Liver (tissue), 8 donors: ENCODE measurements at regions not wholly inside any gene's neighbourhood (a gene's known extent, or its start where the extent isn't known, plus 50 kb on each side); places are given as distances from the start of the nearest gene placed in this dataset.

Source experiments
- DNase-seq: peaks from one replicate; pipeline ENCODE4 v3.0.0-alpha.2; 2017; ENCODE audit warnings: low spot score
- H3K27ac ChIP-seq, 2 donors: one replicate each; pipeline ENCODE4 v1.7.0; 2013; ENCODE audit warnings: inconsistent platforms in 2 of 2, low read length in 2 of 2, control low read depth in 1 of 2, low read depth in 1 of 2, mild to moderate bottlenecking in 1 of 2
- H3K27me3 ChIP-seq, 4 donors: one replicate each; pipeline versions ENCODE4 v1.6.1 to v1.7.0; 2013; ENCODE audit warnings: low read length in 3 of 4, inconsistent platforms in 1 of 4, mild to moderate bottlenecking in 1 of 4, moderate library complexity in 1 of 4; ENCODE audit not compliant: control insufficient read depth in 4 of 4, insufficient read depth in 4 of 4
- H3K36me3 ChIP-seq, 4 donors: one replicate each; pipeline versions ENCODE4 v1.6.1 to v1.7.0; 2013; ENCODE audit warnings: low read length in 3 of 4, mild to moderate bottlenecking in 3 of 4, low read depth in 1 of 4, moderate library complexity in 1 of 4; ENCODE audit not compliant: control insufficient read depth in 4 of 4, insufficient read depth in 3 of 4
- H3K4me1 ChIP-seq, 4 donors: one replicate each; pipeline versions ENCODE4 v1.6.1 to v1.7.0; 2013; ENCODE audit warnings: low read length in 3 of 4, mild to moderate bottlenecking in 3 of 4, moderate library complexity in 1 of 4; ENCODE audit not compliant: control insufficient read depth in 4 of 4, insufficient read depth in 4 of 4
- H3K4me3 ChIP-seq, 3 donors: one replicate each; pipeline versions ENCODE4 v1.6.1 to v1.7.0; 2013; ENCODE audit warnings: low read length in 3 of 3, control low read depth in 1 of 3, low read depth in 1 of 3, mild to moderate bottlenecking in 1 of 3
- H3K9ac ChIP-seq, 2 donors: one replicate each; pipeline ENCODE4 v1.7.0; 2013; ENCODE audit warnings: low read length in 2 of 2, mild to moderate bottlenecking in 2 of 2, moderate library complexity in 2 of 2, control low read depth in 1 of 2, low read depth in 1 of 2
- H3K9me3 ChIP-seq, 4 donors: one replicate each; pipeline versions ENCODE4 v1.6.1 to v1.7.0; 2013; ENCODE audit warnings: low read length in 3 of 4; ENCODE audit not compliant: control insufficient read depth in 4 of 4
- EGR1 ChIP-seq, 2 donors: IDR thresholded peaks; 2 replicates each; pipeline ENCODE4 v1.6.1; 2016 to 2018; ENCODE audit warnings: antibody characterized with exemption in 2 of 2, low read depth in 2 of 2
- FOXA1 ChIP-seq: IDR thresholded peaks from 2 replicates; pipeline ENCODE4 v1.6.1; 2016; ENCODE audit warnings: antibody characterized with exemption
- FOXA2 ChIP-seq: IDR thresholded peaks from 2 replicates; pipeline ENCODE4 v1.6.1; 2016; ENCODE audit warnings: antibody characterized with exemption
- GABPA ChIP-seq, 2 donors: IDR thresholded peaks in 1 of 2; conservative IDR thresholded peaks in 1 of 2; 2 replicates each; pipeline ENCODE4 v1.6.1; 2016; ENCODE audit warnings: antibody characterized with exemption in 2 of 2, mild to moderate bottlenecking in 1 of 2, moderate library complexity in 1 of 2
- HNF4G ChIP-seq: IDR thresholded peaks from 2 replicates; pipeline ENCODE4 v1.6.1; 2016; ENCODE audit warnings: antibody characterized with exemption
- NR2F2 ChIP-seq: IDR thresholded peaks from 2 replicates; pipeline ENCODE4 v1.6.1; 2016; ENCODE audit warnings: antibody characterized with exemption
- RAD21 ChIP-seq, 2 donors: IDR thresholded peaks; 2 replicates each; pipeline ENCODE4 v1.6.1; 2016; ENCODE audit warnings: antibody characterized with exemption in 2 of 2, mild to moderate bottlenecking in 2 of 2
- RXRA ChIP-seq, 2 donors: IDR thresholded peaks; 2 replicates each; pipeline ENCODE4 v1.6.1; 2017 to 2018; ENCODE audit warnings: antibody characterized with exemption in 2 of 2, mild to moderate bottlenecking in 1 of 2
- SP1 ChIP-seq: IDR thresholded peaks from 2 replicates; pipeline ENCODE4 v1.6.1; 2018; ENCODE audit warnings: antibody characterized with exemption, mild to moderate bottlenecking
- TAF1 ChIP-seq: conservative IDR thresholded peaks from 2 replicates; pipeline ENCODE4 v1.6.1; 2016; ENCODE audit warnings: antibody characterized with exemption, mild to moderate bottlenecking
- YY1 ChIP-seq: IDR thresholded peaks from 2 replicates; pipeline ENCODE4 v1.6.1; 2016; ENCODE audit warnings: antibody characterized with exemption, mild to moderate bottlenecking
- WGBS: extraction: QIAGEN DNeasy Blood & Tissue Kit; methylation state at CpG from one replicate; pipeline ENCODE4 v1.1.7; 2013; 5-methylcytosine and 5-hydroxymethylcytosine counted together
- TF ChIP-seq, protein P1 (sequence below): IDR thresholded peaks from 2 replicates; pipeline ENCODE4 v1.6.1; 2016; ENCODE audit warnings: antibody characterized with exemption
- TF ChIP-seq, protein P2 (sequence below): IDR thresholded peaks from 2 replicates; pipeline ENCODE4 v1.6.1; 2016; ENCODE audit warnings: antibody characterized with exemption
- TF ChIP-seq, protein P3 (sequence below): IDR thresholded peaks from 2 replicates; pipeline ENCODE4 v1.6.1; 2016; ENCODE audit warnings: antibody characterized with exemption, mild to moderate bottlenecking
- TF ChIP-seq, protein P4 (sequence below): fragments of 150-350 bp; IDR thresholded peaks from 2 replicates; pipeline ENCODE4 v1.5.1; 2017; ENCODE audit warnings: improper control_type of control experiment, low read depth, low read length; ENCODE audit not compliant: missing input control
- TF ChIP-seq, protein P5 (sequence below): IDR thresholded peaks from 2 replicates; pipeline ENCODE4 v1.6.1; 2016; ENCODE audit warnings: antibody characterized with exemption
- donor health status: healthy.
- donor health status: healthy.
- donor health status: healthy.
- donor health status: healthy.
- donor health status: healthy.

DNA sequence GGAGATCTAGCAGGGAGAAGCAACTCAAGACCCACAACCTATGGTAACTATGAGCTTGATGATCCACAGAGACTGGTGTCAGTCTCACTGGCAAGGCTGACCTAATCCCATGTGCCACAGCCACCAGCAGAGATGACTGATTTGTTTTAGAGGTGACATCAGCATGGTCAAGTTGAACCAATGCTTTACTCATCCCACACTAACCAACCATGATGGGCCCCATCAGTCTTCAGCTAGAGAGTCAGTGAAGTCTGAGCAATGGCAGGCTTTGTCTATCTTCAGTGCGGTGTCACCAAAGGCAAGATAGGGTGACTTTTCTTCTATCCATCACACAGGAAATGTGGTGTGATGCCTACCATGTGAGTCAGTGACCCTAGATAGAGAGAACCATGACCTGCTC, 1470.7 kb downstream of the NCAM2 start (continued):
- TF ChIP-seq FOXA2, result no peak
- TF ChIP-seq, protein P1, sequence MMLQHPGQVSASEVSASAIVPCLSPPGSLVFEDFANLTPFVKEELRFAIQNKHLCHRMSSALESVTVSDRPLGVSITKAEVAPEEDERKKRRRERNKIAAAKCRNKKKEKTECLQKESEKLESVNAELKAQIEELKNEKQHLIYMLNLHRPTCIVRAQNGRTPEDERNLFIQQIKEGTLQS, result no peak
- TF ChIP-seq RXRA (IDR thresholded peaks at IDR 0.05), result no peak
- TF ChIP-seq RAD21 (IDR thresholded peaks at IDR 0.05), result no peak
- no peak for TF ChIP-seq YY1
- no peak for TF ChIP-seq TAF1
- no peak for TF ChIP-seq SP1

DNA sequence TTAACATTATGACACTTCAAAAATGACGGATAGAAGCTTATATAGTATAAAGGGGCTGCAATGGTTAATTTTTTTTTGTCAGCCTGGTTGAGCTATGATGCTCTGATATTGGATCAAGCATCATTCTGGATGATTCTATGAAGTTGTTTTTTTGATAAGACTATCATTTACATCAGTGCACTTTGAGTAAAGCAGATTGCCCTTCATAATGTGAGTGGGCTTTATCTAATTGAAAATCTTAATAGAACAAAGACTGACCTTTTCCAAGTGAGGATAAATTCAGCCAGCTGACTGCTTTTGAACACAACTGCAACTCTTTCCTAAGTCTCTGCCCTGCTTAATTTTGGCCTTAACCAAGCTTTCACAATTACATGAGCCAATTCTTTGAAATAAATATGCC, 1476.2 kb downstream of the NCAM2 start:
- Histone ChIP-seq H3K27ac (no peak overlapping the region), H3K27me3 (no peaks in the 10 kb centered on the region), H3K36me3 (no peaks in the 10 kb centered on the region), H3K4me1 (no peaks in the 10 kb centered on the region), H3K9ac (no peak overlapping the region), H3K9me3 (peaks cover 0 to 11% (median 0%) of the 10 kb centered on the region in 4 donors), H3K4me3 (no peak overlapping the region)
- WGBS, result 76% methylated on average over 1 of the region's 1 CpG
- TF ChIP-seq SP1 (no peak), FOXA1 (no peak), HNF4G (no peak), FOXA2 (no peak), NR2F2 (no peak), GABPA (IDR thresholded peaks at IDR 0.05 in 1 of 2, conservative IDR thresholded peaks at IDR 0.05 in 1 of 2) (no peak), EGR1 (IDR thresholded peaks at IDR 0.05; ENCODE audit: low read depth in 2 of 2) (no peak), YY1 (no peak), RAD21 (IDR thresholded peaks at IDR 0.05) (no peak)
- TF ChIP-seq, protein P2, sequence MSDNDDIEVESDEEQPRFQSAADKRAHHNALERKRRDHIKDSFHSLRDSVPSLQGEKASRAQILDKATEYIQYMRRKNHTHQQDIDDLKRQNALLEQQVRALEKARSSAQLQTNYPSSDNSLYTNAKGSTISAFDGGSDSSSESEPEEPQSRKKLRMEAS, result no peak
- TF ChIP-seq, protein P3, sequence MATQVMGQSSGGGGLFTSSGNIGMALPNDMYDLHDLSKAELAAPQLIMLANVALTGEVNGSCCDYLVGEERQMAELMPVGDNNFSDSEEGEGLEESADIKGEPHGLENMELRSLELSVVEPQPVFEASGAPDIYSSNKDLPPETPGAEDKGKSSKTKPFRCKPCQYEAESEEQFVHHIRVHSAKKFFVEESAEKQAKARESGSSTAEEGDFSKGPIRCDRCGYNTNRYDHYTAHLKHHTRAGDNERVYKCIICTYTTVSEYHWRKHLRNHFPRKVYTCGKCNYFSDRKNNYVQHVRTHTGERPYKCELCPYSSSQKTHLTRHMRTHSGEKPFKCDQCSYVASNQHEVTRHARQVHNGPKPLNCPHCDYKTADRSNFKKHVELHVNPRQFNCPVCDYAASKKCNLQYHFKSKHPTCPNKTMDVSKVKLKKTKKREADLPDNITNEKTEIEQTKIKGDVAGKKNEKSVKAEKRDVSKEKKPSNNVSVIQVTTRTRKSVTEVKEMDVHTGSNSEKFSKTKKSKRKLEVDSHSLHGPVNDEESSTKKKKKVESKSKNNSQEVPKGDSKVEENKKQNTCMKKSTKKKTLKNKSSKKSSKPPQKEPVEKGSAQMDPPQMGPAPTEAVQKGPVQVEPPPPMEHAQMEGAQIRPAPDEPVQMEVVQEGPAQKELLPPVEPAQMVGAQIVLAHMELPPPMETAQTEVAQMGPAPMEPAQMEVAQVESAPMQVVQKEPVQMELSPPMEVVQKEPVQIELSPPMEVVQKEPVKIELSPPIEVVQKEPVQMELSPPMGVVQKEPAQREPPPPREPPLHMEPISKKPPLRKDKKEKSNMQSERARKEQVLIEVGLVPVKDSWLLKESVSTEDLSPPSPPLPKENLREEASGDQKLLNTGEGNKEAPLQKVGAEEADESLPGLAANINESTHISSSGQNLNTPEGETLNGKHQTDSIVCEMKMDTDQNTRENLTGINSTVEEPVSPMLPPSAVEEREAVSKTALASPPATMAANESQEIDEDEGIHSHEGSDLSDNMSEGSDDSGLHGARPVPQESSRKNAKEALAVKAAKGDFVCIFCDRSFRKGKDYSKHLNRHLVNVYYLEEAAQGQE, result no peak
- TF ChIP-seq, protein P4, sequence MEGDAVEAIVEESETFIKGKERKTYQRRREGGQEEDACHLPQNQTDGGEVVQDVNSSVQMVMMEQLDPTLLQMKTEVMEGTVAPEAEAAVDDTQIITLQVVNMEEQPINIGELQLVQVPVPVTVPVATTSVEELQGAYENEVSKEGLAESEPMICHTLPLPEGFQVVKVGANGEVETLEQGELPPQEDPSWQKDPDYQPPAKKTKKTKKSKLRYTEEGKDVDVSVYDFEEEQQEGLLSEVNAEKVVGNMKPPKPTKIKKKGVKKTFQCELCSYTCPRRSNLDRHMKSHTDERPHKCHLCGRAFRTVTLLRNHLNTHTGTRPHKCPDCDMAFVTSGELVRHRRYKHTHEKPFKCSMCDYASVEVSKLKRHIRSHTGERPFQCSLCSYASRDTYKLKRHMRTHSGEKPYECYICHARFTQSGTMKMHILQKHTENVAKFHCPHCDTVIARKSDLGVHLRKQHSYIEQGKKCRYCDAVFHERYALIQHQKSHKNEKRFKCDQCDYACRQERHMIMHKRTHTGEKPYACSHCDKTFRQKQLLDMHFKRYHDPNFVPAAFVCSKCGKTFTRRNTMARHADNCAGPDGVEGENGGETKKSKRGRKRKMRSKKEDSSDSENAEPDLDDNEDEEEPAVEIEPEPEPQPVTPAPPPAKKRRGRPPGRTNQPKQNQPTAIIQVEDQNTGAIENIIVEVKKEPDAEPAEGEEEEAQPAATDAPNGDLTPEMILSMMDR, result no peak
- TF ChIP-seq, protein P5, sequence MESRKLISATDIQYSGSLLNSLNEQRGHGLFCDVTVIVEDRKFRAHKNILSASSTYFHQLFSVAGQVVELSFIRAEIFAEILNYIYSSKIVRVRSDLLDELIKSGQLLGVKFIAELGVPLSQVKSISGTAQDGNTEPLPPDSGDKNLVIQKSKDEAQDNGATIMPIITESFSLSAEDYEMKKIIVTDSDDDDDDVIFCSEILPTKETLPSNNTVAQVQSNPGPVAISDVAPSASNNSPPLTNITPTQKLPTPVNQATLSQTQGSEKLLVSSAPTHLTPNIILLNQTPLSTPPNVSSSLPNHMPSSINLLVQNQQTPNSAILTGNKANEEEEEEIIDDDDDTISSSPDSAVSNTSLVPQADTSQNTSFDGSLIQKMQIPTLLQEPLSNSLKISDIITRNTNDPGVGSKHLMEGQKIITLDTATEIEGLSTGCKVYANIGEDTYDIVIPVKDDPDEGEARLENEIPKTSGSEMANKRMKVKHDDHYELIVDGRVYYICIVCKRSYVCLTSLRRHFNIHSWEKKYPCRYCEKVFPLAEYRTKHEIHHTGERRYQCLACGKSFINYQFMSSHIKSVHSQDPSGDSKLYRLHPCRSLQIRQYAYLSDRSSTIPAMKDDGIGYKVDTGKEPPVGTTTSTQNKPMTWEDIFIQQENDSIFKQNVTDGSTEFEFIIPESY, result no peak
- no peak for DNase-seq
